H1 (cell line): ENCODE measurements at regions not wholly inside any gene's neighbourhood (a gene's known extent, or its start where the extent isn't known, plus 50 kb on each side); places are given as distances from the start of the nearest gene placed in this dataset.

Experiments used
- CTCF ChIA-PET: fragments of 300-600 bp; sonication (Branson Sonifier 250); formaldehyde crosslinking; loops from one replicate; lab custom pipeline; 2021; ENCODE audit not compliant: partially characterized antibody; lab: Charles Lee
- POLR2A ChIA-PET: fragments of 300-600 bp; sonication (Branson Sonifier 250); formaldehyde crosslinking; loops from one replicate; lab custom pipeline; 2021; ENCODE audit warnings: inconsistent platforms; ENCODE audit not compliant: partially characterized antibody; lab: Charles Lee
- DNase-seq, 2 experiments: peaks; one replicate each; pipeline versions ENCODE4 v3.0.0 to v3.0.0-alpha.2; 2010 to 2022; ENCODE audit warnings: low spot score in 2 of 2, low read depth in 1 of 2, mixed read lengths in 1 of 2
- FAIRE-seq: peaks from 2 replicates; lab custom pipeline; 2011; peaks lifted over from hg19 to GRCh38; lab: Jason Lieb, UNC
- H2AFZ ChIP-seq: 2 replicates; pipeline ENCODE4 v1.8.1; 2012; ENCODE audit warnings: low read length, inconsistent platforms
- H2AK5ac ChIP-seq: 2 replicates; pipeline ENCODE4 v1.6.1; 2013; ENCODE audit warnings: low read depth, low read length
- H2BK120ac ChIP-seq: replicated peaks from 2 replicates; pipeline ENCODE3; 2013; ENCODE audit warnings: low read depth, low read length, inconsistent platforms
- H2BK12ac ChIP-seq: 2 replicates; pipeline ENCODE4 v1.6.1; 2013; ENCODE audit warnings: low read depth, low read length
- H2BK15ac ChIP-seq: 2 replicates; pipeline ENCODE4 v1.6.1; 2013; ENCODE audit warnings: low read length
- H2BK20ac ChIP-seq: 2 replicates; pipeline ENCODE4 v1.6.1; 2013; ENCODE audit warnings: low read length
- H2BK5ac ChIP-seq: 2 replicates; pipeline ENCODE4 v1.6.1; 2013; ENCODE audit warnings: low read depth, low read length
- H3K14ac ChIP-seq: 2 replicates; pipeline ENCODE4 v1.6.1; 2013; ENCODE audit warnings: inconsistent platforms; ENCODE audit not compliant: insufficient read length
- H3K18ac ChIP-seq: 2 replicates; pipeline ENCODE4 v1.6.1; 2013; ENCODE audit warnings: low read length; ENCODE audit errors: extremely low read depth
- H3K23ac ChIP-seq: 2 replicates; pipeline ENCODE4 v1.6.1; 2013; ENCODE audit warnings: inconsistent platforms; ENCODE audit not compliant: insufficient read length
- H3K23me2 ChIP-seq: 2 replicates; pipeline ENCODE4 v1.6.1; 2013; ENCODE audit warnings: low read depth, low read length
- H3K27ac ChIP-seq: 2 replicates; pipeline ENCODE4 v1.6.1; 2011; ENCODE audit warnings: low read depth, low read length, inconsistent platforms
- H3K27me3 ChIP-seq, 4 experiments: replicated peaks in 1 of 4; 1 replicate in 1 of 4; 2 replicates in 3 of 4; pipeline versions ENCODE4 v1.6.1 to v1.8.1; 2011 to 2013; ENCODE audit warnings: low read length in 3 of 4, mild to moderate bottlenecking in 3 of 4, inconsistent platforms in 2 of 4, mixed read lengths in 2 of 4, moderate library complexity in 1 of 4; ENCODE audit not compliant: control insufficient read depth in 3 of 4, insufficient read depth in 3 of 4; ENCODE audit errors: extremely low read depth in 1 of 4
- H3K36me3 ChIP-seq, 4 experiments: 2 replicates each; pipeline versions ENCODE4 v1.6.1 to v1.8.1; 2011 to 2013; ENCODE audit warnings: mild to moderate bottlenecking in 4 of 4, low read length in 3 of 4, moderate library complexity in 2 of 4, control low read depth in 1 of 4, inconsistent platforms in 1 of 4; ENCODE audit not compliant: insufficient read depth in 4 of 4, control insufficient read depth in 2 of 4
- H3K4ac ChIP-seq: replicated peaks from 2 replicates; pipeline ENCODE3; 2013; ENCODE audit warnings: low read length, low read depth, mixed read lengths, inconsistent platforms; ENCODE audit not compliant: insufficient read length
- H3K4me1 ChIP-seq, 4 experiments: replicated peaks in 1 of 4; 1 replicate in 1 of 4; 2 replicates in 3 of 4; pipeline versions ENCODE4 v1.6.1 to v1.8.1; 2011 to 2013; ENCODE audit warnings: low read length in 3 of 4, inconsistent platforms in 2 of 4, mixed read lengths in 1 of 4; ENCODE audit not compliant: insufficient read depth in 4 of 4, control insufficient read depth in 3 of 4
- H3K4me2 ChIP-seq, 2 experiments: 2 replicates each; pipeline versions ENCODE4 v1.6.1 to v1.8.1; 2011 to 2013; ENCODE audit warnings: low read depth in 2 of 2, low read length in 2 of 2, control low read depth in 1 of 2, inconsistent platforms in 1 of 2, mild to moderate bottlenecking in 1 of 2; ENCODE audit not compliant: insufficient read depth in 1 of 2
- H3K4me3 ChIP-seq, 4 experiments: fragments of 200-600, 300-600 bp in 1 of 4; sonication (generic), shearing (Covaris generic), sonication (Bioruptor Twin) in 1 of 4; 2 replicates each; pipeline versions ENCODE4 v1.5.1 to v1.8.1; 2011 to 2016; ENCODE audit warnings: low read length in 4 of 4, low read depth in 3 of 4, control low read depth in 2 of 4, inconsistent platforms in 2 of 4, mild to moderate bottlenecking in 2 of 4, mixed read lengths in 1 of 4, moderate library complexity in 1 of 4; ENCODE audit not compliant: insufficient read depth in 2 of 4; ENCODE audit errors: extremely low read depth in 1 of 4
- H3K56ac ChIP-seq: replicated peaks from 2 replicates; pipeline ENCODE3; 2013; ENCODE audit warnings: low read depth, mild to moderate bottlenecking, mixed read lengths, low read length, inconsistent platforms; ENCODE audit not compliant: insufficient read length
- H3K79me1 ChIP-seq: 2 replicates; pipeline ENCODE4 v1.6.1; 2013; ENCODE audit warnings: low read depth, low read length, control low read depth
- H3K79me2 ChIP-seq, 2 experiments: 2 replicates each; pipeline versions ENCODE4 v1.6.1 to v1.8.1; 2012 to 2013; ENCODE audit warnings: low read length in 2 of 2, mild to moderate bottlenecking in 2 of 2, inconsistent platforms in 1 of 2; ENCODE audit not compliant: insufficient read depth in 2 of 2, control insufficient read depth in 1 of 2
- H3K9ac ChIP-seq, 4 experiments: replicated peaks in 1 of 4; 1 replicate in 1 of 4; 2 replicates in 3 of 4; pipeline versions ENCODE4 v1.6.1 to v1.8.1; 2011 to 2013; ENCODE audit warnings: low read depth in 3 of 4, low read length in 3 of 4, control low read depth in 2 of 4, mild to moderate bottlenecking in 2 of 4, moderate library complexity in 2 of 4, inconsistent platforms in 1 of 4; ENCODE audit errors: extremely low read depth in 1 of 4
- H3K9me3 ChIP-seq, 2 experiments: 2 replicates each; pipeline versions ENCODE4 v1.6.1 to v1.8.1; 2012 to 2013; ENCODE audit warnings: mild to moderate bottlenecking in 2 of 2, moderate library complexity in 2 of 2, control low read depth in 1 of 2, inconsistent platforms in 1 of 2, low read depth in 1 of 2, low read length in 1 of 2, mixed read lengths in 1 of 2; ENCODE audit not compliant: insufficient read depth in 2 of 2
- H4K20me1 ChIP-seq, 2 experiments: replicated peaks in 1 of 2; 2 replicates each; pipeline versions ENCODE3 to v1.8.1; 2011 to 2013; ENCODE audit warnings: inconsistent platforms in 2 of 2, low read length in 2 of 2, mild to moderate bottlenecking in 1 of 2; ENCODE audit not compliant: insufficient read depth in 2 of 2, control insufficient read depth in 1 of 2
- H4K5ac ChIP-seq: 2 replicates; pipeline ENCODE4 v1.6.1; 2013; ENCODE audit warnings: low read length, low read depth, mixed read lengths, inconsistent platforms; ENCODE audit not compliant: insufficient read length
- H4K8ac ChIP-seq: 2 replicates; pipeline ENCODE4 v1.8.0; 2013; ENCODE audit warnings: mild to moderate bottlenecking, moderate library complexity, low read length, inconsistent platforms; ENCODE audit not compliant: insufficient read depth; ENCODE audit errors: extremely low read depth
- H4K91ac ChIP-seq: replicated peaks from 2 replicates; pipeline ENCODE3; 2013; ENCODE audit warnings: low read length, mixed read lengths, inconsistent platforms; ENCODE audit not compliant: insufficient read length
- CEBPB ChIP-seq: IDR thresholded peaks from 2 replicates; pipeline ENCODE4 v1.6.1; 2012; ENCODE audit warnings: low read depth, low read length
- EGR1 ChIP-seq: IDR thresholded peaks from 2 replicates; pipeline ENCODE4 v1.6.1; 2011; ENCODE audit warnings: low read depth, low read length, borderline replicate concordance
- HDAC2 ChIP-seq, 2 experiments: fragments of 300-600 bp in 1 of 2; sonication (generic) in 1 of 2; IDR thresholded peaks; 2 replicates each; pipeline ENCODE4 v1.6.1; 2011 to 2012; ENCODE audit warnings: low read depth in 2 of 2, low read length in 2 of 2, mild to moderate bottlenecking in 2 of 2, moderate library complexity in 2 of 2, borderline replicate concordance in 1 of 2, inconsistent platforms in 1 of 2
- JUND ChIP-seq: IDR thresholded peaks from 2 replicates; pipeline ENCODE4 v1.6.1; 2011; ENCODE audit warnings: mild to moderate bottlenecking, improper control_type of control experiment, low read length
- KDM4A ChIP-seq: IDR thresholded peaks from one replicate; pipeline ENCODE4 v1.7.1; 2012; ENCODE audit warnings: low read depth, mild to moderate bottlenecking, moderate library complexity, low read length, inconsistent platforms; ENCODE audit not compliant: severe bottlenecking
- POU5F1 ChIP-seq: IDR thresholded peaks from 2 replicates; pipeline ENCODE4 v1.6.1; 2011; ENCODE audit warnings: low read depth, mild to moderate bottlenecking, low read length, moderate library complexity
- RAD21 ChIP-seq, 2 experiments: IDR thresholded peaks in 1 of 2; conservative IDR thresholded peaks in 1 of 2; 2 replicates each; pipeline ENCODE4 v1.6.1; 2011; ENCODE audit warnings: low read depth in 2 of 2, low read length in 2 of 2, improper control_type of control experiment in 1 of 2, inconsistent platforms in 1 of 2, mild to moderate bottlenecking in 1 of 2, moderate library complexity in 1 of 2
- SIN3A ChIP-seq, 2 experiments: IDR thresholded peaks in 1 of 2; conservative IDR thresholded peaks in 1 of 2; 2 replicates each; pipeline ENCODE4 v1.6.1; 2011 to 2012; ENCODE audit warnings: low read length in 2 of 2, improper control_type of control experiment in 1 of 2, low read depth in 1 of 2, mild to moderate bottlenecking in 1 of 2
- SUZ12 ChIP-seq: fragments of 200-600 bp; sonication (generic); IDR thresholded peaks from 2 replicates; pipeline ENCODE4 v1.6.1; 2012; ENCODE audit warnings: mild to moderate bottlenecking, inconsistent platforms, low read length, moderate library complexity, mixed read lengths
- ZNF274 ChIP-seq: IDR thresholded peaks from 2 replicates; pipeline ENCODE4 v1.7.0; 2012; ENCODE audit warnings: low read length, borderline replicate concordance; ENCODE audit errors: extremely low read depth
- TF ChIP-seq, protein P1 (sequence below): IDR thresholded peaks from 2 replicates; pipeline ENCODE4 v1.6.1; 2012; ENCODE audit warnings: inconsistent platforms

DNA sequence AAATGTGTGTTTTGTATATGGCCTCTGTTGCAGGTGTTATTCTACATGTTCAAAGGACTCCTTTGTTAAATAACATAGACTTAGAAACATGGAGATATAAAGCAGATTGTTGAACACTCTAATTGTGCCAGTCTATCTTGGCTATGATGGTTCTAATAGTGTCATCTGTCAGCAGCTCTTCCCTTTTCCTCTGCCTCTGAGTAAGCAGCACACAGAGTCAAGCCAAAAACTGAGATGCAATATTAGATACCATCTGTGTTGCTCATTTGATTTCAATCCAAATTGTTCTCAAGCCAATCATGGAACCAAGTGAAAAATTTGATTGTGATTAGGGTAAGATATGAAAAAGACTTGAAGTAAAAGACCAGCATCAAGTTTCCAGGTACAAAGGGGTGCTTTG, 871.1 kb upstream of the MGAT4C start:
- H3K56ac ChIP-seq = no peak overlapping the region
- no peak overlapping the region for H2BK20ac ChIP-seq
- no peaks in the 10 kb centered on the region for H4K20me1 ChIP-seq
- POLR2A ChIA-PET = no interaction called here
- no peak overlapping the region for H3K4me2 ChIP-seq
- H3K9me3 ChIP-seq = no peaks in the 10 kb centered on the region
- H3K23ac ChIP-seq = no peak overlapping the region
- no peaks in the 10 kb centered on the region for H3K23me2 ChIP-seq
- H4K91ac ChIP-seq = no peak overlapping the region
- H3K79me1 ChIP-seq = no peaks in the 10 kb centered on the region
- no peaks in the 10 kb centered on the region for H3K79me2 ChIP-seq
- H3K14ac ChIP-seq = no peak overlapping the region
- no peak overlapping the region for H4K8ac ChIP-seq
- H3K18ac ChIP-seq = no peak overlapping the region
- H3K9ac ChIP-seq = no peak overlapping the region
- no peak overlapping the region for H4K5ac ChIP-seq
- H3K36me3 ChIP-seq = no peaks in the 10 kb centered on the region
- H2BK120ac ChIP-seq = no peak overlapping the region
- H3K27ac ChIP-seq = no peak overlapping the region
- no peak overlapping the region for H2AK5ac ChIP-seq
- H2BK15ac ChIP-seq = no peak overlapping the region
- H2BK5ac ChIP-seq = no peak overlapping the region
- H2BK12ac ChIP-seq = no peak overlapping the region
- CTCF ChIA-PET = no interaction called here
- no peak overlapping the region for H2AFZ ChIP-seq
- no peak overlapping the region for H3K4me3 ChIP-seq
- H3K4me1 ChIP-seq = no peaks in the 10 kb centered on the region
- no peak overlapping the region for H3K4ac ChIP-seq
- no peaks in the 10 kb centered on the region for H3K27me3 ChIP-seq
- TF ChIP-seq POU5F1 = no peak
- TF ChIP-seq RAD21 (IDR thresholded peaks at IDR 0.05 in 1 of 2, conservative IDR thresholded peaks at IDR 0.05 in 1 of 2; ENCODE audit: low read depth in 2 of 2, low read length in 2 of 2) = no peak
- no peak for TF ChIP-seq CEBPB
- TF ChIP-seq, protein P1, sequence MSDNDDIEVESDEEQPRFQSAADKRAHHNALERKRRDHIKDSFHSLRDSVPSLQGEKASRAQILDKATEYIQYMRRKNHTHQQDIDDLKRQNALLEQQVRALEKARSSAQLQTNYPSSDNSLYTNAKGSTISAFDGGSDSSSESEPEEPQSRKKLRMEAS = no peak
- no peak for TF ChIP-seq EGR1
- no peak for TF ChIP-seq JUND
- no peak for TF ChIP-seq SUZ12
- no peak for TF ChIP-seq ZNF274
- TF ChIP-seq SIN3A (conservative IDR thresholded peaks at IDR 0.05 in 1 of 2, IDR thresholded peaks at IDR 0.05 in 1 of 2; ENCODE audit: low read depth in 1 of 2, low read length in 2 of 2) = no peak
- TF ChIP-seq HDAC2 (IDR thresholded peaks at IDR 0.05; ENCODE audit: borderline replicate concordance in 1 of 2, low read depth in 2 of 2, low read length in 2 of 2) = no peak
- TF ChIP-seq KDM4A = no peak
- DNase-seq = no peak
- FAIRE-seq = no peak
